Mammary epithelial cell (primary cell): ENCODE measurements at regions not wholly inside any gene's neighbourhood (a gene's known extent, or its start where the extent isn't known, plus 50 kb on each side); places are given as distances from the start of the nearest gene placed in this dataset.

Experiments
- EZH2 ChIP-seq: IDR thresholded peaks from 2 replicates; pipeline ENCODE4 v1.6.1; 2012; ENCODE audit warnings: low read length, inconsistent platforms, borderline replicate concordance
- TF ChIP-seq, protein P1 (sequence below), 2 donors: IDR thresholded peaks in 1 of 2; conservative IDR thresholded peaks in 1 of 2; 2 replicates each; pipeline ENCODE4 v1.5.1; 2011 to 2012; ENCODE audit warnings: inconsistent platforms in 2 of 2, low read length in 2 of 2, mild to moderate bottlenecking in 2 of 2, control low read depth in 1 of 2, low read depth in 1 of 2; ENCODE audit not compliant: insufficient read depth in 1 of 2; ENCODE audit errors: extremely low read depth in 1 of 2

DNA sequence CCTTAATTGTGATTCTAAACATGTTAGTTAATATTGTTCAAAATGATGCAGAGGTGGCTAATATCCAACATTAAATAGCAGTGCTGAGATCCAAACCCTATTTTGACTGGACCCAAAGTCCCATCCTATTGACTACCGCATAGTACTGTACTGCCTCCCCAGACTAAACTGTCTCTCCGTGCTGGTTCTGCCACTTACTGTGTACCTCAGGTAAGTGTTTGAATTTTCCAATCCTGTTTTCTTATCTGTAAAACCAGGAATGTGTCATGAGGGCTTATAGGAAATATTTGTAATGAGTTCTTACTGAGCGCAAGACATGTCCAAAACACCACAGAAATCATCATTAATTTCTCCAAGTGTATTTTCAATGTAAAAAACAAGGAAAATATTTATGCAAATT, 209.2 kb upstream of the CD180 start:
- TF ChIP-seq, protein P1, sequence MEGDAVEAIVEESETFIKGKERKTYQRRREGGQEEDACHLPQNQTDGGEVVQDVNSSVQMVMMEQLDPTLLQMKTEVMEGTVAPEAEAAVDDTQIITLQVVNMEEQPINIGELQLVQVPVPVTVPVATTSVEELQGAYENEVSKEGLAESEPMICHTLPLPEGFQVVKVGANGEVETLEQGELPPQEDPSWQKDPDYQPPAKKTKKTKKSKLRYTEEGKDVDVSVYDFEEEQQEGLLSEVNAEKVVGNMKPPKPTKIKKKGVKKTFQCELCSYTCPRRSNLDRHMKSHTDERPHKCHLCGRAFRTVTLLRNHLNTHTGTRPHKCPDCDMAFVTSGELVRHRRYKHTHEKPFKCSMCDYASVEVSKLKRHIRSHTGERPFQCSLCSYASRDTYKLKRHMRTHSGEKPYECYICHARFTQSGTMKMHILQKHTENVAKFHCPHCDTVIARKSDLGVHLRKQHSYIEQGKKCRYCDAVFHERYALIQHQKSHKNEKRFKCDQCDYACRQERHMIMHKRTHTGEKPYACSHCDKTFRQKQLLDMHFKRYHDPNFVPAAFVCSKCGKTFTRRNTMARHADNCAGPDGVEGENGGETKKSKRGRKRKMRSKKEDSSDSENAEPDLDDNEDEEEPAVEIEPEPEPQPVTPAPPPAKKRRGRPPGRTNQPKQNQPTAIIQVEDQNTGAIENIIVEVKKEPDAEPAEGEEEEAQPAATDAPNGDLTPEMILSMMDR (conservative IDR thresholded peaks at IDR 0.05 in 1 of 2, IDR thresholded peaks at IDR 0.05 in 1 of 2; ENCODE audit: extremely low read depth in 1 of 2, insufficient read depth in 1 of 2, low read depth in 1 of 2, low read length in 2 of 2): no peak
- no peak for TF ChIP-seq EZH2
